ENCODE measurements at regions not wholly inside any gene's neighbourhood (a gene's known extent, or its start where the extent isn't known, plus 50 kb on each side); places are given as distances from the start of the nearest gene placed in this dataset.

DNA sequence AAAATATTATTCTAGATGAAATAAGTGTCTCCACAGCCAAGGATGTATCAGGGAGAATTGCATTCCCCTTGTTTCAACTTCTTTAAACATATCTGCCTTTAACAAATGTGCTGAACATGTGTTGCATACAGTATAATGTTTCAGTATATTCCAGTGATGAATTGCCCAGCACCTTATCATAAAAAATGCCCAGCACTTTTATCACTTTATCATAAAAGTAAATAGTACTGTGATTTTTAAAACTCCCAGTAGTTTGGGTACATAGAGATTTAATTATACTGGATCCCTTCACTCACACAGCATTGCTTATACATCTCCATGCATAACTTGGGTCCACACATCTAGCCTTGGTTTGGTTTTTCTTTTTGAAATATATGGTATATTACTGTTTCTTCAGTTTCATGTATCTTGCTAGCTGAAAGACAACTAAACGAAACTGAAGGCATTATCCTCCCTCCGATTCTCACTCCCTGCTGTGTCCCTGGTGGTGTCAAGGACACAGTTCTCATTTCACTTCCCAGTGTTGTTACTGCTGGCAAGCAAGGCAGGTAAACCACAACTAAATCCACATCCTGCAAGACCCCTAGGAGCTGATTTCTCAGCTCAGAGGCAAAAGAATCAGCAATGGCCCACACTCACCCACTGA, 118.2 kb upstream of the SLC44A3 start:
- no peak for DNase-seq

DNA sequence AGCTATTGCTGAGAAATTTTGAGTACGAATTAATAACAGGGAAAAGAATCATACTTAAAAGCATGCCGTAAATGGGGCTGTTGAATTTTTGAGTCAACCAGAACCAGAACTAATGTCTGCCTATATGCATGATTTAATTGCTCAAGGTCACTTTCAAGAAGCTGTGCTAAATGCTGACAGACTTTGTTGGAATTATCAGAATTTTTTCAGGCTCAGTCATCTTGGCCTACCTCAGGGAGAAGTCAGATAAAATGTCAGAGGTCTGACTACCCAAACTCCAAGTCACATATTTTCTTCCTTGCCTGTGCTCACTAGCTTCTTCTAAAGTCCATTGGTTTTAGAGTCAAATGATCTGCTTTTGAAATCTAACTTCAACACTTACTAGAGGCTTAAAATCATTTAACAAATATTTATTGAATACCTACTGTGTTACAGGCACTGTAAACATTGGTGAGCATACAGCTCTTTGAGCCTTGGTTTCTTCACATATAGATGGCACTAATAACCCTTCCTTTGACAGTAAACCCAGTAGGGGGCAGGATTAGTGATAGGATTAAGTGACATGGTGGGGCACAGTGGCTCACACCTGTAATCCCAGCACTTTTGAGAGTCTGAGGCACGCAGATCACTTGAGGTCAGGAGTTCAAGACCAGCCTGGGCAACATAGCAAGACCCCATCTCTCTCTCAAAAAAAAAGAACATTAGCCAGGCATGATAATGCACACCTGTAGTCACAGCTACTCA, 121.2 kb upstream of the SLC44A3 start:
- DNase-seq = no peak

DNA sequence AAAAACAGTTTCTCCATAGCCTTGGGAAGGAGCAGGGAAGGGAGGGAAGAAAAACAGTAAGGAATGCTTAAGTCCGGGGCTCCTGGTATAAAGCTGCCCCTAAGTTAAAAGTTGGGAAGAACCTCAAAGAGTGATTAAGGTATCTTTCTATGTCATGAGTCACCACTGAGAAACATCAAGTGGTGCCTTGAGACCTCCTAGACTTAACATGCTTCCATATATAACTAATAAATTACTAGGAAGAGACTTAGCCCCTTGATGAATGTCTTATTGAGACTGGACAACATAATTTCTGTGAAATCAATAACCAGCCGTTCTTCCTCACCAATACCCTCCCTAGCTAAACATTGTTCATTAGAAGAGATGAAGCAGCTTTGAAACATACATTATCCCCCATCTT, 121.8 kb upstream of the SLC44A3 start:
- no peak for DNase-seq

DNA sequence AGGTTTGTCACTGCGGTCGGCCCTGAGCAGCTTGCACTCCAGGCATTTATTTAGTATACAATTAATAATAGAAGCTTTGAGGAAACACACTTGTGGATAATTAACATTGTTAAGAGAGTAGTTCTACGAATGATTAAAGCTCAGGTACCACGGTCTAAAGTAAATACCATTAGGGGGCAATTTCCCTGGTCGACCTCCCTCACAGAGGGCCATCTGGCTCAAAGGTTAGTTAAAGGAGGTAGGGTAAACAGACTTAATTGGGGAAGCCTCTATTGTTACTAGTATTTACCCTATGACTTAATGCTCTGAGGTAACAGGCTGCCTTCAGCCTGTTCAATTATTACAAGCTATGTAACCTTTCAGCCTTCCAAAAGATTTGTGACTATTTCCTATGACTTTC, 122.3 kb upstream of the SLC44A3 start:
- DNase-seq = no peak

DNA sequence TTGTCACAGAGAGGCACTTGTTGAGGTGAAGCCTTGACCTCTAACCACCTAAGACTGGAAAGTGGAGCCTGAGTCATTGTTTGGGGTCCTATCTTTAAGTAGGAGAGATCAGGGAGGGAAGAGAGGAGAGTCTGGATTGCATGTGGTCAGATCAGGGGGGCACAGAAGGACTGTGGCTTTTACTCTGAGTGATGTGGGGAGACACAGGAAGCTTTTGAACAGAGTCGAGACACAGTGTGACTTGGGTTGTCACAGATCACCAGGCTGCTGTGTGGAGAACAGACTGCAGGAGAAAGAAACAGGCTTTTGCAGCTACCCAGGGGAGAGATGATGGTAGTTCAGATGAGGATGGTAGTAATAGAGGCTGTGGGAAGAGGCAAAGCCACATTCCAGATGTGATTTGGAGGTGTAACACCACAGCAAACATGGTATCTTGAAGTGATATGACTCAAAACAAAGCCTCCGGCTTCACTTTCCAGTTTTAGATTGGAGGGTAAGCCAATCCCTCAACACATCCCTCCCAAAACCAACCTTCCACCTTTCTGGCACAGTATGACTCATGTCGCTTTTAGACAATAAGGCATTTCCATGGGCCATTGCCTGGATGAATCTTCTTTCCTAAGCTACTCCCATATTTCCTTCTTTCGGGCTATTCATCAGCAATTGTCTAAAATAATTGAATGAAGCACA, 125.8 kb upstream of the SLC44A3 start:
- no peak for DNase-seq

DNA sequence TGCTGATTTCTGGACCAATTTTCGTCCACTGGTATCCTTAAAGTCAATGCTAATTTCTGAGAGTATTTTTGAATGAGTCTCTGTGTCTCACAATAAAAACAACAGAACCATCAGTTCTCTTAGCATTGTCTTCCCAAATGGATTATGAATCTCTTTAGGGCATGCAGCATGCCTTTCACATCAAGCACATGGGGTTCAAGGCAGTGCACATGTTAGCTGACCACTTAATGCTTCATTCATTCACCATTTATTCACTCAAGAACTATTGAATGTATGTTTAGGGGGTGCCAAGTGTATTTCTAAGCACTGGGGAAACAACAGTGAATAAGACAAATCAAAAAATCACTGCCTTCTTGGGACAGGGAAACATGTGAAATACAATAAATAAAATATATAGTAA, 126.7 kb upstream of the SLC44A3 start:
- DNase-seq = no peak

DNA sequence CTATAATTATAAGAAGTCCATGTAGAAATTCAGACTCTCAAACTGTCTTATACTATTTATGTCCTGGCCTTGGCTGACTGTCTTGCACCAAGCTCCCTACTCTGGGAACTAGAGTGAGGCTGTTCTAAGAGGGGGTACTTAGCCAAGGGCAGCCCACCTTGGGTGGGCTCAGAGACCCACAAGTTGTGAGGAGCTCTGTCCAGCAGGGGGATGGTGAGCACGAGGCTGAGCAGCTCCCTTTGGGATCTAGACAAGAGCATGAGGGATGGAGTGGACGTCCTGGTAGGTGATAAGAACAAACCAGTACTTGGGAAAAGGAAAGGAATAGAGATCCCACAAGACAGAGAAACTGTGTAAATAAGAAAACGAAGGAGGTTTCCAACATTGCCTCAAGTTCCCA, 127.1 kb upstream of the SLC44A3 start:
- no peak for DNase-seq

- no peak for DNase-seq
Measured at GRCh38 chr1:94688646-94689045, 131.5 kb upstream of the SLC44A3 start.

DNA sequence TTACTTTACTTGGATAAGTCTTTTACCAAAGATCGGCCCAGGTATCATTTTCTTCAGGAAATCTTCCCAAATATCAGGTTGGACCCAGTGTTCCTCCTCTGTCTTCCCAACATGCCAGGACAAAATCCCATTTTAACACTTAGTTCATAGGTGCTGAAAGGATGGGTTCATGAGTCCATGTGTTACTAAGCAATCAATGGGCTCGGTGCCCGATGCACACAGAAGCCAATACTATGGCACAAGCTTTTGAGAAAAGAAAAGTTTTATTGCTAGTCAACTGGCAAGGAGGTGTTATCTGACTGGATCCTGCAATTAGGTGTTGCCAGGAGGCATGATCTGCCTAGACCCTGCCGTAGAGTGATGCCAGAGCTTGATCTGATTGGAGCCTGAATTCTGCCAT, 133.3 kb upstream of the SLC44A3 start:
- DNase-seq = no peak

DNA sequence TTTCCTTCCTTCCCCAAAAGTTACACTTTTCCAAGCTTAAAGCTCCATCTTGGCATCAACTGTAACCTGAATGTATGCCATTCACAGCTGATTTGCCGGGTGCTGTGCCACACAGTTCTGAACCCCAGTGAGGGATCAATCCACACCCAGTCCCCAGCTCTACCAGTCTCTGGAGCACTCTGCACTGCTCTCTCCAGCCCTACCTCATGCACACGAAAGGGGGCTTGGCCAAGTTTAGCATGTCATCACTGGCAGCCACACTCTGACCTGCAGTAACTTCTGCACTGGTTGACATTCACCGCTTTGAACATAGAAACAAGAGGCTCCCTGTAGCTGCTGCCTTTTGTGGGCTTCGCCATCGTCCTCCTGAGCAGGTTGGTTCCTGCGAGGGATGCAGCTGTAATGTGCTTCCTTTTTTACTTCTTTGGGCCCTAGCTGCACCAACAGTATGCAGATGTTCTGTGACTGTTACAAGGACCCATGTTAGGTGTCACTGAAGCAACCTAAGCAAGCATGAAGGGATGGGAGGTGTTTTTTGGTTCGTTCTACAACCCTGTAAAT, 135.4 kb upstream of the SLC44A3 start:
- no peak for DNase-seq

DNA sequence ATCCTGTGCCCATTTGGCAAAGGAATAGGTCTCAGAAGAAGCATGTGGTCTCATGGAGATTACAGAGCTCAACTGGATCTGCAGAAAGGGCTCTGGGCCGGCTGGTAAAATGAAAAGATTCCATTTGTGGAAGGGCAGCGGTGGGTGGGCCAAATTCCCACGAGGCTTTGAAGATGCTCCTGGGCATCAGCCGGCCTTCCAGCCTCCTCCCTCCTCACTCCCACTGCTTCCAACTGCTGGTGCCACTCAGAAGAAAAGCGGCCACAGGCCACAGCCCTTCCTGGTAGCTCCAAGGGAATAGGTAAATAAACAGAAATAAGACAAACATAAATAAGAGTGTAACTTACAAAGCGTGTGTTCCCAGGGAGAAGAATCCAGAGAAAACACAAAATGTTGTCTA, 136.3 kb upstream of the SLC44A3 start:
- DNase-seq = no peak

GRCh38 chr1:94680039-94680377, 138.4 kb upstream of the F3 start:
- no peak for DNase-seq

DNA sequence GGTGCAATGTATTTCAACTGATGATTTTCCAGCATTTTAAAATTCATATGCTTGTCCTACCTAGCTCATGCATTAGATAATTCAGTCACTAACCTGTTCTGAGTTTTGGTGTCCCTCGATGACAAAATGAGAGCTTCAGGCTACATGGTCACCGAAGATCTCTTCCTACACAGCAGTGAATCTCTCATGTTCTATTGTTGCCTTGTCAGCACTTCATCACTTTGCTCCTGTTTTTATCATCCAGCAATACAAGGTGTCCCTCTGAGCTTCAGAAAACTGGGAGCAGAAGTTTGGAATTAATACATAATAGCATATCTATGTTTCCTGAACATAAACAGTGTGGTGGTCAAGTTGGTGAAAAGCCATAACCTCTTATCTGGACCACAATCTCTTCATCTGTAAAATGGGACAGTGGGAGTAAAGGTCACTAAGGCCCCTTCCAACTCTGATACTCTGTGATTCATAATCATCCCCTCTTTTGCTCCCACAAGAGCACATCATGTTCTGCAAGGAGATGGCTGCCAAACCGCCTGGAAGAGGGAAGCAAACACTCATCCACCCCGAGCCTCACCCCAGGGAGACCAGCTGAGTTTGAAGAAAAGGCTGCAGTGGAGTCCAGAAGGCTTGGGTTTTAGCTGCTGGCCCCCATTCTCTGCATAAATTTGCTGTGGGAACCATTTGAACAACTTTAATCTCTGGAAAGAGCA, 137.9 kb upstream of the F3 start:
- no peak for DNase-seq

DNA sequence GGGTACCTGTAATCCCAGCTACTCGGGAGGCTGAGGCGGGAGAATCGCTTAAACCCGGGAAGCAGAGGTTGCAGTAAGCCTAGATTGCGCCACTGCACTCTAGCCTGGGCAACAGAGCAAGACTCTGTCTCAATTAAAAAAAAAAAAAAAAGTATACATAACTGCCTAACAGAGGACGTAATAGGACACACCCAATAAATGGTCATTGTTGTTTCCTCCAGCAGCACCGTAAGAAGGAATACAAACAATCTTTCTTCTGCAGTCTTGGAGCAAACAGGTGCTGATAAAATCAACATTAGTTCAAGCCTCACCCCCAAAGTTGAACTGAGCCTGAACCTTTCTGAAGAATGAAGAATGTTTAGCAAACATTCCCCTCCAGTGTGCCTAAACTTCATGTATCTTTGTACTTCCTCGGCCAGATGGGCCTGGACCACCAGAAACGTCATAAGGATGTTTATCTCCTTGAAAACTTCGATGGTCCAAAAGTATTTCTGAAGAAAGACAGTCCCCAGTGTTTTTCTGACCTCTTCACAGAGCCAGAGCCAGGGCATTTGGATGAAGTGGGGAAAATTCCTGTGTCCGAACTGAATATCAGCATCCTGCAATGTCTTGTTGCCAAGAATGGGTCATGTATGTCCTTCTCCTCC, 136.8 kb upstream of the F3 start:
- no peak for DNase-seq

DNA sequence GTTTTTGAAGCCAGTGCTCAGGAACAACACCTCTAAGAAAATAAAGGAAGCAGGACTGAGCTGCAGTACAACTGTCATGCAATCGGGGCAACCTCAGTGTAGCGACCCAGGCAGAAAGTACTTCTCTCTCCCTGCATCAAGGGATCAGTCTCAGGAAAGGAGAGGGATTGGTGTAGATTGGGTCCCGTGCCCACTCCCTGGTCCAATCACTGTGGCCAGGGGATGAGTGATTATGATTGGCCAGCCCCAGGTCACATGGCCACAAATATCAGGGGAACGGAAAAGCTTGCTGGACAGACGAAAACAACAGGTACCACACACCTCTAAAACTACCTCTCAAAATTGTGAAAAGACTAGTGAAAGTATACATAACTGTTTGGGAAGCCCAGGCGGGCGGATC, 136.2 kb upstream of the F3 start:
- DNase-seq = no peak

DNA sequence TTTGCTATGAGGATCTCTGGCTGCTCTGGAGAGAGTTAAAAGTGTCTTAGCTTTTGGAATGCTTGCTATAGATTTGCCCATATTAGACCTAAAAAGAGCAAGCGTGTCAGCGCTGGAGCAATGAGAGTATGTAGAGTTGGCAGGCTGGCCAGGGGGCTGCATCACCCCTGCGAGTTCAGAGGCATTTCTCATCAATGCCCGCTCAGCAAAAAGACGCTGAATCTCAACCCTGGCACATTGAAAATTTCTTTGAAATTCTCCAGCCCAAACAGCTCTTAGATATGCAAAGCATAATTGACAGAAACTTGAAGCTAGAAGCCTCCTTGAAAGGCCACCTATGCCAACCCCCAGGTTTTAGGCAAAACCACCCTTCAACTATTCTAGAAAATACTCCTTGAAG, 135.5 kb upstream of the F3 start:
- DNase-seq = no peak

DNA sequence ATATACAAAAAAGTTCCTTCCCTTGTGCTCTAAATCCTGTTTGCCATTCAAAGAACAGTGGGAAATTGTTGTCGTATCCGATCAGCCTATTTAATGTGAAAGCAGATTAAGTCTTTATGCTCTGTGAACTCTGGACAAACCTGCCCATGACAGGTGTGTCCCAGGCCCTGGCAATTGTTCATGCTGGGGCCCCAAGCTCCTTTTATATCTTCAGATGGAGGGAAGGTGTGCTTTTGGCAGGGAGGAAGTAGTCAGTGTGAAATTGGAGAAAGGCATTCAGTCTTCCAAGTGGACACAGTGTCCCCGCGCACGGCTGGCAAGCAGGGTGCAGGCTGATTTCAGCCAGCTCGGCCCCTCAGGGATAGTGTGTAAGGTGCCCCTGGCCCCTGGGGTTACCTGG, 135.1 kb upstream of the F3 start:
- DNase-seq = no peak

- DNase-seq = no peak
Measured at GRCh38 chr1:94675373-94675772, 133.8 kb upstream of the F3 start.

- no peak for DNase-seq
Measured at GRCh38 chr1:94674876-94675275, 133.3 kb upstream of the F3 start.

DNA sequence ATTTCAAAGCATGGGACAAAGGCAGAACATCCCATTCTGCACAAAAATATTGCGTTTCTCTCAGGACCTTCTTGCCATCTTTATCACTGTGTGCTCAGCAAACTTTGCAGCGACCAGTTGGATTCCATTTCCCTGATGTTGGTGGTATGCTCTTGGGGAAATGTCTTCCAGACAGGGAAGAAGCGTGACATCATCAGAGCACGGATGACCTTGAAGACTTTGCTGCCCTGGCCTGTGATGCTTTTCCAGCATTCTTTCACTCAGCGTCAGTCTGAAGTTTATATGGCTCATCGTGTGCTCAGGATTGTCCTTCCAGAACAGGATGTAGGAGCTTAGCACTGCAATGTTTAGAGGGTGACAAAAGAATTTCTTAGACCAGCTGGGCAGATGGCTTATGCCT, 131.4 kb upstream of the F3 start:
- no peak for DNase-seq

DNA sequence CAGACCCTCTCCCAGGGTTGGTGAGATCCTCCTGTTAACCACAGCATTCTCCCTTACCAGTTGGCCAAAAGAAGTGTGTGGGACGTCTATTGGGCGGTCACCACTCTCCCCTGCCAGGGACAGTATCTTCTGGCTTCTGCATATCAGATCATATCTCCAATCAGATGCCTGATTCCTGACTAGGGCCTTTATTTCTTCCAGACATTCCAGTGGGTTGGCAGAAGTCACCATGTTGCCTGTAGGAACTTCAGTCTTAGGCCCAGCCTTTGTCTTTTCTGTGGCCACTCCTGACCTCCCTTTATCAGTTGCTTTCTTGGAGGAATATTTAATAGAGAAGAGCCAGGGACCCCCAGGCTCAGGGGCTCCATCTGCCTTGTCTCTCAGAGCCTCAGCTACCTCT, 130.4 kb upstream of the F3 start:
- DNase-seq = no peak

DNA sequence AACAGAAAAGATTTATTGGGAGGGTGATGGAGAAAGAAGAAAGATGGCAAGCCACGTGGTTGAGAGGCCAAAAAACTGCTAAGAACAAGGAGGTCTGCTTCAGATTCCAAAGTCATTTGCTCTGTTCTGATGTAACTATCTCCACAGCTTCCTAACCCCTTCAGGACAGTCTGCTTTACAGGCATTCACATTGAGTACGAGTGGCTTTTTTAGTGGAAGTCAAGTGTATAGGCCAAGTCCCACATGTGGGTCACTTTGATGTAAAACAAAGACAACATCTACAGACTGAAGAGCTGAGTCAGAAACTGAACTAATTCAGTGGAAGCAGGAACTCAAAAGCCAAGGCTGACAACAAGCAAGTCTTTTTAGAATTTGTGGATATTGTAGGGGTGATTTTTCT, 128.7 kb upstream of the F3 start:
- no peak for DNase-seq

GRCh38 chr1:94669198-94669597, 127.6 kb upstream of the F3 start:
- no peak for DNase-seq
